Panc1 (cell line): ENCODE measurements at regions not wholly inside any gene's neighbourhood (a gene's known extent, or its start where the extent isn't known, plus 50 kb on each side); places are given as distances from the start of the nearest gene placed in this dataset.

ENCODE experiments used
- ATAC-seq: fragments of 200-7000 bp; cut with Tn5 transposase; 2 replicates; pipeline ENCODE4 v1.9.1; 2020; ENCODE audit warnings: mild to moderate bottlenecking, moderate library complexity
- BruUV-seq: library from RNA; stranded (reverse); fragments of 400-500 nt; replicated peaks from 2 replicates; lab custom pipeline; 2021; lab: Mats Ljungman, UMichigan
- CTCF ChIA-PET: fragments of 300-600 bp; sonication (Branson Sonifier 250); formaldehyde crosslinking; loops from one replicate; lab custom pipeline; 2022; ENCODE audit warnings: antibody characterized with exemption; lab: Charles Lee
- POLR2A ChIA-PET: fragments of 300-600 bp; sonication (Branson Sonifier 250); formaldehyde crosslinking; loops from one replicate; lab custom pipeline; 2022; ENCODE audit warnings: antibody characterized with exemption; lab: Charles Lee
- DNase-seq: peaks from one replicate; pipeline ENCODE4 v3.0.0-alpha.2; 2010; ENCODE audit warnings: low read depth, low spot score
- H3K27ac ChIP-seq: 2 replicates; pipeline ENCODE4 v1.5.1; 2011; ENCODE audit warnings: mild to moderate bottlenecking, low read length, inconsistent platforms
- H3K27me3 ChIP-seq: fragments of 200-500 bp; sonication (Bioruptor generic); 2 replicates; pipeline ENCODE4 v1.6.0; 2014; ENCODE audit warnings: low read length, inconsistent platforms; ENCODE audit not compliant: control insufficient read depth, insufficient read depth
- H3K36me3 ChIP-seq: fragments of 200-500 bp; sonication (Bioruptor generic); 2 replicates; pipeline ENCODE4 v1.5.1; 2014; ENCODE audit warnings: inconsistent platforms, mild to moderate bottlenecking, low read length, moderate library complexity; ENCODE audit not compliant: control insufficient read depth, insufficient read depth
- H3K4me1 ChIP-seq: 2 replicates; pipeline ENCODE4 v1.5.1; 2011; ENCODE audit warnings: inconsistent platforms, mild to moderate bottlenecking, low read length, moderate library complexity; ENCODE audit not compliant: control insufficient read depth, insufficient read depth
- H3K4me3 ChIP-seq, 2 experiments: 2 replicates each; pipeline ENCODE4 v1.5.1; 2011 to 2012; ENCODE audit warnings: low read depth in 2 of 2, low read length in 2 of 2, mild to moderate bottlenecking in 2 of 2, inconsistent platforms in 1 of 2, moderate library complexity in 1 of 2
- H3K9me3 ChIP-seq: fragments of 200-500 bp; sonication (Bioruptor generic); 2 replicates; pipeline ENCODE4 v1.5.1; 2014; ENCODE audit warnings: low read depth, mild to moderate bottlenecking, inconsistent platforms, low read length, moderate library complexity; ENCODE audit not compliant: control insufficient read depth, insufficient read depth
- POLR2AphosphoS5 ChIP-seq: IDR thresholded peaks from 2 replicates; pipeline ENCODE4 v1.6.1; 2012; ENCODE audit warnings: mild to moderate bottlenecking, low read depth, low read length, moderate library complexity
- SIN3A ChIP-seq: IDR thresholded peaks from 2 replicates; pipeline ENCODE4 v1.6.1; 2012; ENCODE audit warnings: low read depth, mild to moderate bottlenecking, low read length, moderate library complexity, borderline replicate concordance; ENCODE audit not compliant: insufficient read depth
- TCF7L2 ChIP-seq: IDR thresholded peaks from 2 replicates; pipeline ENCODE4 v1.6.1; 2011; ENCODE audit warnings: mild to moderate bottlenecking, low read depth, low read length, inconsistent platforms
- in situ Hi-C: cut with HindIII; loops from 2 replicates; pipeline ENCODE4 v1.10.0; 2016; ENCODE audit warnings: low sequenced_read_pairs, low pct_unique_long_range_greater_than_20kb
- intact Hi-C: fragments of 100-400 bp; cut with micrococcal nuclease; formaldehyde crosslinking; loops from one replicate; pipeline ENCODE4 v1.10.0; 2022; ENCODE audit not compliant: unreplicated experiment
- TF ChIP-seq, protein P1 (sequence below), 2 experiments: IDR thresholded peaks; 2 replicates each; pipeline ENCODE4 v1.6.1; 2011 to 2012; ENCODE audit warnings: low read depth in 2 of 2, control low read depth in 1 of 2, low read length in 1 of 2, mild to moderate bottlenecking in 1 of 2, moderate library complexity in 1 of 2; ENCODE audit not compliant: insufficient read depth in 1 of 2
- TF ChIP-seq, protein P2 (sequence below): fragments of 450-650 bp; IDR thresholded peaks from 2 replicates; pipeline ENCODE4 v1.5.1; 2017; ENCODE audit warnings: mild to moderate bottlenecking

DNA sequence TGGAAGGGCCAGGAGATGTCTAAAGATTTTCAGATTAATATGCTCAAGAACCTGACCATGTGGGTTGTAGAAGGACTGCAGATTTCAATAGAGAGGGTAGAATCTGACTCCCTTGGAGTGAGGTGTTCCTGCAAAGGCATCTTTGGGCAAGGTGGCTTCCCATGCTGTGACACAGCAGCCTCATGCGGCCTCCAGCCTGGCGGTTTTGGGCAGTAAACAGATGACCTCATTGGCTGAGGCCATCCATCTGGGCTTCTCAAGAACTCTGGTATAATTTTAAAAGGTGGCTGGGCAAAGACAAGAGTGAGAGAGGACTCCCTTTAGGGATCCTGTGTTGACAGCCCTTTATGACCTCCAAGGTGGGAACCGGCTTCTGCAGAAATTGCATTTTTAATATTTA is 90.3 kb upstream of the ERCC6L2 start:
- ChIA-PET CTCF (no interaction called here), POLR2A (no interaction called here)
- no peaks in the 10 kb centered on the region for H3K9me3 ChIP-seq
- no peak overlapping the region for H3K27ac ChIP-seq
- DNase-seq = no peak
- intact Hi-C loops = no loop called here
- no peak overlapping the region for H3K4me3 ChIP-seq
- no peaks in the 10 kb centered on the region for H3K4me1 ChIP-seq
- no peaks in the 10 kb centered on the region for H3K27me3 ChIP-seq
- no peak for ATAC-seq
- TF ChIP-seq, protein P1, sequence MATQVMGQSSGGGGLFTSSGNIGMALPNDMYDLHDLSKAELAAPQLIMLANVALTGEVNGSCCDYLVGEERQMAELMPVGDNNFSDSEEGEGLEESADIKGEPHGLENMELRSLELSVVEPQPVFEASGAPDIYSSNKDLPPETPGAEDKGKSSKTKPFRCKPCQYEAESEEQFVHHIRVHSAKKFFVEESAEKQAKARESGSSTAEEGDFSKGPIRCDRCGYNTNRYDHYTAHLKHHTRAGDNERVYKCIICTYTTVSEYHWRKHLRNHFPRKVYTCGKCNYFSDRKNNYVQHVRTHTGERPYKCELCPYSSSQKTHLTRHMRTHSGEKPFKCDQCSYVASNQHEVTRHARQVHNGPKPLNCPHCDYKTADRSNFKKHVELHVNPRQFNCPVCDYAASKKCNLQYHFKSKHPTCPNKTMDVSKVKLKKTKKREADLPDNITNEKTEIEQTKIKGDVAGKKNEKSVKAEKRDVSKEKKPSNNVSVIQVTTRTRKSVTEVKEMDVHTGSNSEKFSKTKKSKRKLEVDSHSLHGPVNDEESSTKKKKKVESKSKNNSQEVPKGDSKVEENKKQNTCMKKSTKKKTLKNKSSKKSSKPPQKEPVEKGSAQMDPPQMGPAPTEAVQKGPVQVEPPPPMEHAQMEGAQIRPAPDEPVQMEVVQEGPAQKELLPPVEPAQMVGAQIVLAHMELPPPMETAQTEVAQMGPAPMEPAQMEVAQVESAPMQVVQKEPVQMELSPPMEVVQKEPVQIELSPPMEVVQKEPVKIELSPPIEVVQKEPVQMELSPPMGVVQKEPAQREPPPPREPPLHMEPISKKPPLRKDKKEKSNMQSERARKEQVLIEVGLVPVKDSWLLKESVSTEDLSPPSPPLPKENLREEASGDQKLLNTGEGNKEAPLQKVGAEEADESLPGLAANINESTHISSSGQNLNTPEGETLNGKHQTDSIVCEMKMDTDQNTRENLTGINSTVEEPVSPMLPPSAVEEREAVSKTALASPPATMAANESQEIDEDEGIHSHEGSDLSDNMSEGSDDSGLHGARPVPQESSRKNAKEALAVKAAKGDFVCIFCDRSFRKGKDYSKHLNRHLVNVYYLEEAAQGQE (IDR thresholded peaks at IDR 0.05; ENCODE audit: insufficient read depth in 1 of 2, low read depth in 2 of 2, low read length in 1 of 2) = no peak
- TF ChIP-seq, protein P2, sequence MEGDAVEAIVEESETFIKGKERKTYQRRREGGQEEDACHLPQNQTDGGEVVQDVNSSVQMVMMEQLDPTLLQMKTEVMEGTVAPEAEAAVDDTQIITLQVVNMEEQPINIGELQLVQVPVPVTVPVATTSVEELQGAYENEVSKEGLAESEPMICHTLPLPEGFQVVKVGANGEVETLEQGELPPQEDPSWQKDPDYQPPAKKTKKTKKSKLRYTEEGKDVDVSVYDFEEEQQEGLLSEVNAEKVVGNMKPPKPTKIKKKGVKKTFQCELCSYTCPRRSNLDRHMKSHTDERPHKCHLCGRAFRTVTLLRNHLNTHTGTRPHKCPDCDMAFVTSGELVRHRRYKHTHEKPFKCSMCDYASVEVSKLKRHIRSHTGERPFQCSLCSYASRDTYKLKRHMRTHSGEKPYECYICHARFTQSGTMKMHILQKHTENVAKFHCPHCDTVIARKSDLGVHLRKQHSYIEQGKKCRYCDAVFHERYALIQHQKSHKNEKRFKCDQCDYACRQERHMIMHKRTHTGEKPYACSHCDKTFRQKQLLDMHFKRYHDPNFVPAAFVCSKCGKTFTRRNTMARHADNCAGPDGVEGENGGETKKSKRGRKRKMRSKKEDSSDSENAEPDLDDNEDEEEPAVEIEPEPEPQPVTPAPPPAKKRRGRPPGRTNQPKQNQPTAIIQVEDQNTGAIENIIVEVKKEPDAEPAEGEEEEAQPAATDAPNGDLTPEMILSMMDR = no peak
- no peak for TF ChIP-seq POLR2AphosphoS5
- TF ChIP-seq TCF7L2 = no peak
- TF ChIP-seq SIN3A = no peak
- BruUV-seq = no TSS peak
- no peaks in the 10 kb centered on the region for H3K36me3 ChIP-seq
- in situ Hi-C loops = no loop called here

DNA sequence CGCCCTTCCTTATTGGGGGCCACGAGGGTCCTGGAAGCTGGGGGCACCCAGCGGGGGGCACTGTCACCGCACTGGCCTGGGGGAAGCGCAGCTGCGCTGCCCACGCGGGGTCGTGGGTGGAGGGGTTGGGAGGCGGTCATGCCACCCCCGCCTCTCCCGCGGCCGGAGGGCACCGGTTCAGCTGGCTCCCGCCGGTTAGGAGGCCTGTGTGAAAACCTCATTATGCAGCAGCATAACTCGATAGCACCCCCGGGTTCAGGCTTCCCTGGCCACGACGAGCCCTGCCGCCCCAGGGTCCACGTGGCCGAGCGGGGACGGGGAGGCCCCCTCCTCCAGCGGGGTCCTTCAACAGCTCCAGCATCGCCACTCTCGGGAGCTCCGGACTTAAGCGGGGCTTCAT is 91.2 kb upstream of the ERCC6L2 start:
- no peak for TF ChIP-seq TCF7L2
- TF ChIP-seq, protein P1 (IDR thresholded peaks at IDR 0.05; ENCODE audit: insufficient read depth in 1 of 2, low read depth in 2 of 2, low read length in 1 of 2) = no peak
- no peak for TF ChIP-seq SIN3A
- TF ChIP-seq, protein P2 = no peak
- no peak for TF ChIP-seq POLR2AphosphoS5
- H3K27ac ChIP-seq = no peak overlapping the region
- H3K27me3 ChIP-seq = no peaks in the 10 kb centered on the region
- ChIA-PET CTCF (no interaction called here), POLR2A (no interaction called here)
- intact Hi-C loops = no loop called here
- in situ Hi-C loops = no loop called here
- DNase-seq (no peak), ATAC-seq (no peak)
- H3K36me3 ChIP-seq = no peaks in the 10 kb centered on the region
- H3K9me3 ChIP-seq = no peaks in the 10 kb centered on the region
- H3K4me1 ChIP-seq = no peaks in the 10 kb centered on the region
- no TSS peak for BruUV-seq
- H3K4me3 ChIP-seq = no peak overlapping the region
